Activated T-helper 2 cell treated with anti-CD3 and anti-CD28 coated beads, Interferon-gamma antibody, Interleukin-2, Interleukin-4, amounts not matched to agents 10 μg/mL and 5 μg/mL and 100 μg/mL, durations not matched to agents 14 hours and 24 hours and 36 hours (primary cell): ENCODE measurements at regions not wholly inside any gene's neighbourhood (a gene's known extent, or its start where the extent isn't known, plus 50 kb on each side); places are given as distances from the start of the nearest gene placed in this dataset.

Experiments used
- DNase-seq: peaks from one replicate; pipeline ENCODE4 v3.0.0; 2021; ENCODE audit warnings: low spot score
- H3K27ac Mint-ChIP-seq: one replicate; pipeline ENCODE4 v1.8.0; 2021; ENCODE audit warnings: mixed read lengths
- H3K27me3 Mint-ChIP-seq: one replicate; pipeline ENCODE4 v1.8.0; 2021; ENCODE audit warnings: low read depth, mixed read lengths
- H3K36me3 Mint-ChIP-seq: one replicate; pipeline ENCODE4 v1.8.0; 2021; ENCODE audit warnings: low read depth, mixed read lengths
- H3K4me1 Mint-ChIP-seq: one replicate; pipeline ENCODE4 v1.8.0; 2021; ENCODE audit warnings: low read depth, mixed read lengths
- H3K4me3 Mint-ChIP-seq: one replicate; pipeline ENCODE4 v1.8.0; 2021; ENCODE audit warnings: low read depth, mild to moderate bottlenecking, moderate library complexity, mixed read lengths
- H3K9me3 Mint-ChIP-seq: one replicate; pipeline ENCODE4 v1.8.0; 2021; ENCODE audit warnings: mixed read lengths
- intact Hi-C: fragments of 100-400 bp; cut with micrococcal nuclease; formaldehyde crosslinking; loops from one replicate; pipeline ENCODE4 v1.15.1; 2023

- Mint-ChIP-seq H3K9me3 (no peaks in the 10 kb centered on the region), H3K27ac (no peak overlapping the region), H3K27me3 (peaks cover 32% of the 10 kb centered on the region), H3K36me3 (no peaks in the 10 kb centered on the region), H3K4me3 (no peak overlapping the region), H3K4me1 (no peaks in the 10 kb centered on the region)
- no peak for DNase-seq
- intact Hi-C loops: no loop called here
These were observed 213.2 kb upstream of the IL12A start for GRCh38 chr3:159775372-159775961.

DNA sequence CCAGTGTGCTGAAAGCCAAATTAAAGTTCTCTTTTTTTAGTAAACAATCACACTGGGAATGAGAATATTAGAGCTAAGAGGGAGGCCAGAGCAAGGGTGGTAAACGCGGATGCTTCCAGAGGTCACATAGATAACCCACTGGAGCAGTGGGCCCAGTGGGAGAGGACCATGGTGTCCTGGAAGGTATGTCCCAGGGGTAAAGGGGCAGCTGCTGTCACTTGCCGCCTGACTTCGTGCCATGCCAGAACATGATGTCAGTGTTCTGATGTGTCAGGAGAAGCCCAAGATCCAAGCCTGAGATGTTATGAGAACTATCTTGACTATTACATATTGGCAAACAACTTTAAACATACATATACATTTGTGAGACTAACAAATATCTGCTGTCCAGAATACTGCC is 211.9 kb upstream of the IL12A start:
- no peaks in the 10 kb centered on the region for H3K9me3 Mint-ChIP-seq
- no peak overlapping the region for H3K27ac Mint-ChIP-seq
- no peaks in the 10 kb centered on the region for H3K4me1 Mint-ChIP-seq
- H3K36me3 Mint-ChIP-seq: no peaks in the 10 kb centered on the region
- DNase-seq: no peak
- no peak overlapping the region for H3K4me3 Mint-ChIP-seq
- peaks cover 30% of the 10 kb centered on the region for H3K27me3 Mint-ChIP-seq
- intact Hi-C loops: no loop called here

DNA sequence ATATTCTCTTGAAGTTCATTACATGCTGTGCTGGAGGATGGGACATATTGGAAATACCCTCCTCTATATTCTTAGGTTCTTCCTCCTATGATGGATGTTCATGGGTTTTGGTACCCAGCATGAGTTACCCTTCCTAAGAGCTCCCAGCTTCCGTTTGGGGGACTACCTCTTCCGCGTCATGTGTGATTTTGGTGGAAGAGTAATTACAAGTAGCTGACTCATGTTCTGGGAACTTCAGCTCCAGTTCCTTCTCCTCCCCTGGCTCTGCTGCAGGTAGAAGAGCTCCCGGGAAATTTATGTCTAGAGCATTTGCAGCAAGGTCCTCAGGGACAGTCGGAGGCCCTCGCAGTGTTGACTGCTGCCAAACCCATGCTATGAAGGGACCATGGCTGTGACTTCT is 208.8 kb upstream of the IL12A start:
- no peak for DNase-seq
- H3K9me3 Mint-ChIP-seq: no peaks in the 10 kb centered on the region
- no peak overlapping the region for H3K4me3 Mint-ChIP-seq
- intact Hi-C loops: no loop called here
- no peaks in the 10 kb centered on the region for H3K4me1 Mint-ChIP-seq
- H3K27me3 Mint-ChIP-seq: peaks cover 20% of the 10 kb centered on the region
- H3K27ac Mint-ChIP-seq: no peak overlapping the region
- H3K36me3 Mint-ChIP-seq: no peaks in the 10 kb centered on the region

- peaks cover 3% of the 10 kb centered on the region for H3K4me1 Mint-ChIP-seq
- H3K36me3 Mint-ChIP-seq: no peaks in the 10 kb centered on the region
- H3K27me3 Mint-ChIP-seq: peaks cover 13% of the 10 kb centered on the region
- intact Hi-C loops: no loop called here
- no peaks in the 10 kb centered on the region for H3K9me3 Mint-ChIP-seq
- no peak overlapping the region for H3K27ac Mint-ChIP-seq
- DNase-seq: no peak
- H3K4me3 Mint-ChIP-seq: no peak overlapping the region
These were observed 206.8 kb upstream of the IL12A start for GRCh38 chr3:159781867-159782266.

DNA sequence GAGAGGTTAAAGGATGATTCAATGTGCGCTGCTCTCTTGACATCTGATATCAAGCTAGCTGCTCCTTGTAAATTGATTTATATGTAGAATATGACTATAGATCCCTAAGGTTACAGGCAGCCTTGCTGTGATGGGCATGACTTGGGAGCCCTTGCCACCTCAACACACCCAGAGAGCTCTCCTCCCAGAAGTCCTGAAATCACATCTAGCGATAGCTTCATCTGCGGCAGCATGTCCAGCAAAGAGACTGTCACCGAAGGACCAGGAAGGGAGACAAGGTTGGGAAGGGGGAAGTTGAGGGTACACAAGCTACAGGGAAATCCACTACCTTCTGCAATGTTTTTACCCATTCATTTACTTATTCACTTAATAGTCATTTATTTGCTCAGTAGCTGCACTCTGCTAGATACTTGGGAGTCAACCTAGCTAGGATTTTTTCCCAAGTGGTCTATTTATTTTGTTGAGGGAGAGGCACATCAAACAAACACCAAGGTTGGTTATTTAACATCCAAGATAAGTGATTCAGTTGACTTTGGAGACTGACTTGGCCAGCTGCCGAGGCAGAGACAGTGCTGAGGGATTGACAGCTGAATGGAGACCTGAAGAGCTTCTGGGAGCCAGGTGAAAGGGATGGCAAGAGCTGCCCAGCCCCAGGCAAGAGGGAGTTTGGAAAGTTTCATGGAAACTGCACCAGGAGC is 205.8 kb upstream of the IL12A start:
- peaks cover 13% of the 10 kb centered on the region for H3K27me3 Mint-ChIP-seq
- no peak overlapping the region for H3K4me3 Mint-ChIP-seq
- no peak for DNase-seq
- peaks cover 6% of the 10 kb centered on the region for H3K4me1 Mint-ChIP-seq
- H3K27ac Mint-ChIP-seq: no peak overlapping the region
- intact Hi-C loops: no loop called here
- no peaks in the 10 kb centered on the region for H3K9me3 Mint-ChIP-seq
- no peaks in the 10 kb centered on the region for H3K36me3 Mint-ChIP-seq

DNA sequence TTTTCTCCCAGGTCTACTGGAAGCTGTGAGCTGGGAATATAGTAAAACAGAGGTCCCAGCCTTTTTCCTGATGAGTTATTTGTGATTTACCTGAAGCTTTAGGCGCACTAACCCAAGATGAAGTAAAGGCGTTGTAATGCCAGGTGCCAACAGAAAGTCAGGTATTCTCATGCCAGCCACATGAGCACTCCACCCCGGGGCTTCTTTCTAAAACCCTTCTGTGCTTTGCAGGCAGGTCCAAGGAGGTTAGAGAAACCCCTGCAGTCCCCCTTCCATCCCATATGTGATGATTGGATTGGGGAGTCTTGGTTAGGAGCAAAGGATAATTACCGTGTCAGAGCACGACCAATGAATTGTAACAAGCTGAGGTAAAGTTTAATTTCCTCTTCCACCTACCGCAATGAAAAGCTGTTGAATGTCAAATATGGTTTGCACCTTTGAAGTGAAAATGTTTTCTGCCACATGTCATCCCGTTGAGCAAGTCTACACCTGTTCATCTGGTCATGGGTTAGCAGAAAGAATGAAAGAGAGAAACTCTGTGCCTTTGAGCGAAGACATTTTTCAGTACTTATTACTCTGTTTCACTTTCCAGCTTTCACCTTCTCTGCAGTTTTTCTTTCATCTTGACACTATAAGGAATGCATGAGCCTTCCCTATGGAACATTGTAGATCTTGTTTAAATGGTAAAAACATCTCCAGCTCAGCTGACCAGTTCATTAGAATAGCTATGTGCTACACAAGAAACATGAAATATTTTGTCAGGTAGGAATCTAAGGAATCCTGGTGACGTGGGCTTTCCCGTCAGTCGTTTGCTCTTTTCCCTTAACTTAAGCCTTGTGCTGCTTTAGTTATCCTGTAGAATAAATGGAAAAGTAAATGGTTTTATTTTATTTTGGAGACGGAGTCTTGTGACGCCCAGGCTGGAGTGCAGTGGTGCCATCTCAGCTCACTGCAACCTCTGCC is 204.6 kb upstream of the IL12A start:
- H3K36me3 Mint-ChIP-seq: no peaks in the 10 kb centered on the region
- intact Hi-C loops: no loop called here

DNA sequence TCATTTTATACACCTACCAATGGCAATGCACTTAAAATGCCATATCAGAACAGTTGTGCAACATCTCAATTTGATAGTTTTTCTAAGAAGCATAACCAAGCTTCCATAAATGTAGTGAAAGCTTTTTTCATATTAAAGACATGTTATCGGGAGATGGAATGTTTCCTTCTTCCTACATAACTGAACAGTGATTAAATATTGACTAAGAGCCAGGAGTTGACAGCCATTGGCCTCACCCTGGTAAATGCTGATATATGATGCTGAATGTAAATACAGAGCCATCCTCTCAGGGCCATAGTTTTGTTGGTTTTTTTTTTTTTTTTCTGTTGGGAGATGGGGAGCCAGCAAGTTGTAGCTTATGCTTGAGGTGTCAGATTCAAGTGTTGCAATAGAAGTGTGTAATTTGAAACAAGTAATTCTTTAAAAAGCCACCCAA is 203.3 kb upstream of the IL12A start:
- no peak overlapping the region for H3K27ac Mint-ChIP-seq
- no peak overlapping the region for H3K4me3 Mint-ChIP-seq
- no peaks in the 10 kb centered on the region for H3K36me3 Mint-ChIP-seq
- peaks cover 13% of the 10 kb centered on the region for H3K27me3 Mint-ChIP-seq
- peaks cover 6% of the 10 kb centered on the region for H3K4me1 Mint-ChIP-seq
- H3K9me3 Mint-ChIP-seq: no peaks in the 10 kb centered on the region
- intact Hi-C loops: no loop called here
- no peak for DNase-seq

More for the DNA sequence above, 204.6 kb upstream of the IL12A start:
- Mint-ChIP-seq H3K9me3 (no peaks in the 10 kb centered on the region), H3K27me3 (peaks cover 13% of the 10 kb centered on the region), H3K4me3 (no peak overlapping the region), H3K4me1 (peaks cover 6% of the 10 kb centered on the region), H3K27ac (no peak overlapping the region)
- no peak for DNase-seq

- Mint-ChIP-seq H3K4me1 (peaks cover 6% of the 10 kb centered on the region), H3K4me3 (no peak overlapping the region), H3K27ac (peak overlapping the region; percentile 10), H3K9me3 (no peaks in the 10 kb centered on the region), H3K36me3 (no peaks in the 10 kb centered on the region), H3K27me3 (peaks cover 13% of the 10 kb centered on the region)
- intact Hi-C loops: loop anchor here (2.0 kb wide), 1 partner anchor 22 kb away; no protein-coding TSS in a partner anchor
- no peak for DNase-seq
These were observed 202.0 kb upstream of the IL12A start for GRCh38 chr3:159786489-159787177.

DNA sequence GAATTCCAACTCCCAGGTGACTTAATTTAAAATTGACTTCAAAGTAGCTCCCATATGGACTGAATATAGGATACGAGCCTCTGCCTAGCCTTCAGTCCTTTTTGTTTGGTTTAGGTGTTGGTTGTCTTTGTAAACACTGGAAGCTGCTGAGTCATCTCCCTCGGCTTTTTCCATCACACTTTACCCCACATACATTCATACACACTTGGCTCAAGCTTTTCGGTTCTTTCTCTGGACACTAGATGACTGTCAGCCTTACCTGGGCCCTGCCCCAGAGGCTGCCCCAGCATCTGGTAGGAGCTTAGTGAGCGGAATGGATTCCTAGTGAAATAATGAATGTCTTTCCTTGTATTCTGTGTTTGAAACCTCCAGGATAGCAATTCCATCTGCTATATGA is 201.5 kb upstream of the IL12A start:
- no peaks in the 10 kb centered on the region for H3K36me3 Mint-ChIP-seq
- peaks cover 6% of the 10 kb centered on the region for H3K4me1 Mint-ChIP-seq
- intact Hi-C loops: loop anchor here (2.0 kb wide), 1 partner anchor 22 kb away; no protein-coding TSS in a partner anchor
- H3K27ac Mint-ChIP-seq: no peak overlapping the region
- peaks cover 13% of the 10 kb centered on the region for H3K27me3 Mint-ChIP-seq
- H3K4me3 Mint-ChIP-seq: no peak overlapping the region
- H3K9me3 Mint-ChIP-seq: no peaks in the 10 kb centered on the region
- DNase-seq: no peak

GRCh38 chr3:159787794-159788205 is 200.8 kb upstream of the IL12A start:
- no peak overlapping the region for H3K4me3 Mint-ChIP-seq
- peaks cover 6% of the 10 kb centered on the region for H3K4me1 Mint-ChIP-seq
- H3K9me3 Mint-ChIP-seq: no peaks in the 10 kb centered on the region
- intact Hi-C loops: loop anchor here (2.0 kb wide), 1 partner anchor 23 kb away; no protein-coding TSS in a partner anchor
- H3K36me3 Mint-ChIP-seq: no peaks in the 10 kb centered on the region
- no peak for DNase-seq
- peaks cover 13% of the 10 kb centered on the region for H3K27me3 Mint-ChIP-seq
- H3K27ac Mint-ChIP-seq: no peak overlapping the region

- intact Hi-C loops: no loop called here
- Mint-ChIP-seq H3K9me3 (no peaks in the 10 kb centered on the region), H3K4me1 (peaks cover 6% of the 10 kb centered on the region), H3K27ac (no peak overlapping the region), H3K4me3 (no peak overlapping the region), H3K36me3 (no peaks in the 10 kb centered on the region), H3K27me3 (peaks cover 13% of the 10 kb centered on the region)
- no peak for DNase-seq
These were observed 200.3 kb upstream of the IL12A start for GRCh38 chr3:159788291-159788690.

DNA sequence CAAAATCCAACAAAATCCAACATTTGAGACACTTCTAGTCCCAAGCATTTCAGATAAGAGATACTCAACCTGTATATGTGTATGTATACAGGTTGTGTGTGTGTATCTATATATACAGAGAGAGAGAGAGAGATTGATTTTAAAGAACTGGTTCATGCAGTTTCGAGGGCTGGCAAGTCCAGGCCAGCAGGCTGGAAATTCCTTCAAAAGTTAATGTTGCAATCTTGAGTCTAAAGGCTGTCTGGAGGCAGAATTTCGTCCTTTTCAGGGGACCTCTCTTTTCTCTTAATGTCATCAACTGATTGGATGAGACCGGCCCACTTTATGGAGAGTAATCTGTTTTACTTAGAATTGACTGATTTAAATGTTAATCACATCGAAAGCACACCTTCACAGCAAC is 199.6 kb upstream of the IL12A start:
- H3K36me3 Mint-ChIP-seq: no peaks in the 10 kb centered on the region
- H3K27me3 Mint-ChIP-seq: peaks cover 13% of the 10 kb centered on the region
- peaks cover 6% of the 10 kb centered on the region for H3K4me1 Mint-ChIP-seq
- no peak overlapping the region for H3K27ac Mint-ChIP-seq
- DNase-seq: no peak
- no peaks in the 10 kb centered on the region for H3K9me3 Mint-ChIP-seq
- intact Hi-C loops: no loop called here
- no peak overlapping the region for H3K4me3 Mint-ChIP-seq
